ENCODE measurements at regions not wholly inside any gene's neighbourhood (a gene's known extent, or its start where the extent isn't known, plus 50 kb on each side); places are given as distances from the start of the nearest gene placed in this dataset.
"Not testable (repeated sequence)": the region's sequence is repeated elsewhere in the genome, so short reads cannot be mapped to it uniquely, and the experiment has no call there.

- peak in 2 of 8 experiments; percentile 61 to 67 for ATAC-seq (replicated peaks in 6 of 8)
- in situ Hi-C loops (cut with MboI; ENCODE audit: low pct_unique_long_range_greater_than_20kb in 2 of 9, low sequenced_read_pairs in 9 of 9, unreplicated experiment in 9 of 9): no loop called here
These were observed 760.0 kb downstream of the EPHA4 start for GRCh38 chr2:220811952-220812570.

GRCh38 chr2:220814441-220814840, 757.7 kb downstream of the EPHA4 start:
- Histone ChIP-seq H3K27ac (no peak overlapping the region), H3K4me1 (replicated peaks in 1 of 2) (no peaks in the 10 kb centered on the region), H3K4me3 (no peak overlapping the region)
- in situ Hi-C loops (cut with MboI; ENCODE audit: low pct_unique_long_range_greater_than_20kb in 2 of 9, low sequenced_read_pairs in 9 of 9, unreplicated experiment in 9 of 9): no loop called here
- 31 to 100% (median 76%) methylated on average over 1 to 4 of the region's 4 CpGs; no CpG with 5 or more reads in 1 of the 10 experiments for WGBS, 10 experiments
- ATAC-seq (replicated peaks in 6 of 8): no peak

More at GRCh38 chr2:220811952-220812570, 760.0 kb downstream of the EPHA4 start:
- 20 to 100% (median 71%) methylated on average over 1 of the region's 1 CpG; no CpG with 5 or more reads in 6 of the 10 experiments for WGBS, 10 experiments
- H3K4me1 ChIP-seq (replicated peaks in 1 of 2): no peaks in the 10 kb centered on the region
- no peak overlapping the region for H3K4me3 ChIP-seq
- H3K27ac ChIP-seq: no peak overlapping the region

- in situ Hi-C loops (cut with MboI; ENCODE audit: low pct_unique_long_range_greater_than_20kb in 2 of 9, low sequenced_read_pairs in 9 of 9, unreplicated experiment in 9 of 9): no loop called here
- WGBS, 10 experiments: 44 to 100% (median 80%) methylated on average over 1 to 2 of the region's 2 CpGs; no CpG with 5 or more reads in 2 of the 10 experiments
- H3K27ac ChIP-seq: no peak overlapping the region
- no peak for ATAC-seq (replicated peaks in 6 of 8)
- no peaks in the 10 kb centered on the region for H3K4me1 ChIP-seq (replicated peaks in 1 of 2)
- H3K4me3 ChIP-seq: no peak overlapping the region
These were observed 756.4 kb downstream of the EPHA4 start for GRCh38 chr2:220815698-220816097.

- 20 to 100% (median 85%) methylated on average over 1 of the region's 1 CpG; no CpG with 5 or more reads in 2 of the 10 experiments for WGBS, 10 experiments
- in situ Hi-C loops (cut with MboI; ENCODE audit: low pct_unique_long_range_greater_than_20kb in 2 of 9, low sequenced_read_pairs in 9 of 9, unreplicated experiment in 9 of 9): no loop called here
- Histone ChIP-seq H3K4me3 (no peak overlapping the region), H3K27ac (no peak overlapping the region), H3K4me1 (replicated peaks in 1 of 2) (no peaks in the 10 kb centered on the region)
- peak in 3 of 8 experiments; percentile 57 to 96 (median 58) for ATAC-seq (replicated peaks in 6 of 8)
These were observed 750.4 kb downstream of the EPHA4 start for GRCh38 chr2:220821683-220822082.

GRCh38 chr2:220823590-220823989, 748.5 kb downstream of the EPHA4 start:
- H3K4me3 ChIP-seq; ATAC-seq (replicated peaks in 6 of 8); H3K4me1 ChIP-seq (replicated peaks in 1 of 2); in situ Hi-C loops (cut with MboI; ENCODE audit: low pct_unique_long_range_greater_than_20kb in 2 of 9, low sequenced_read_pairs in 9 of 9, unreplicated experiment in 9 of 9); H3K27ac ChIP-seq: not testable (repeated sequence)

GRCh38 chr2:220833446-220833845, 738.7 kb downstream of the EPHA4 start:
- in situ Hi-C loops (cut with MboI; ENCODE audit: low pct_unique_long_range_greater_than_20kb in 2 of 9, low sequenced_read_pairs in 9 of 9, unreplicated experiment in 9 of 9): no loop called here
- Histone ChIP-seq H3K4me3 (no peak overlapping the region), H3K4me1 (replicated peaks in 1 of 2) (no peaks in the 10 kb centered on the region), H3K27ac (no peak overlapping the region)
- 0 to 100% (median 73%) methylated on average over 1 of the region's 1 CpG; no CpG with 5 or more reads in 2 of the 10 experiments for WGBS, 10 experiments
- no peak for ATAC-seq (replicated peaks in 6 of 8)

GRCh38 chr2:220835583-220835982, 736.5 kb downstream of the EPHA4 start:
- WGBS, 10 experiments: 20 to 100% (median 48%) methylated on average over 1 to 5 of the region's 5 CpGs; no CpG with 5 or more reads in 2 of the 10 experiments
- no peaks in the 10 kb centered on the region for H3K4me1 ChIP-seq (replicated peaks in 1 of 2)
- H3K4me3 ChIP-seq: no peak overlapping the region
- ATAC-seq (replicated peaks in 6 of 8): peak in 7 of 8 experiments; percentile 47 to 89 (median 59)
- no peak overlapping the region for H3K27ac ChIP-seq
- in situ Hi-C loops (cut with MboI; ENCODE audit: low pct_unique_long_range_greater_than_20kb in 2 of 9, low sequenced_read_pairs in 9 of 9, unreplicated experiment in 9 of 9): no loop called here

GRCh38 chr2:220837226-220837625, 734.9 kb downstream of the EPHA4 start:
- in situ Hi-C loops (cut with MboI; ENCODE audit: low pct_unique_long_range_greater_than_20kb in 2 of 9, low sequenced_read_pairs in 9 of 9, unreplicated experiment in 9 of 9): no loop called here
- WGBS, 10 experiments: 0 to 60% methylated on average over 1 of the region's 2 CpGs; no CpG with 5 or more reads in 8 of the 10 experiments
- no peak for ATAC-seq (replicated peaks in 6 of 8)

GRCh38 chr2:220842901-220843665, 729.0 kb downstream of the EPHA4 start:
- in situ Hi-C loops (cut with MboI; ENCODE audit: low pct_unique_long_range_greater_than_20kb in 2 of 9, low sequenced_read_pairs in 9 of 9, unreplicated experiment in 9 of 9): no loop called here
- H3K4me1 ChIP-seq (replicated peaks in 1 of 2): peaks cover 0 to 7% of the 10 kb centered on the region in 2 donors
- no peak overlapping the region for H3K4me3 ChIP-seq
- ATAC-seq (replicated peaks in 6 of 8): no peak
- 33 to 100% (median 83%) methylated on average over 1 to 4 of the region's 4 CpGs; no CpG with 5 or more reads in 1 of the 10 experiments for WGBS, 10 experiments
- H3K27ac ChIP-seq: no peak overlapping the region

More at GRCh38 chr2:220837226-220837625, 734.9 kb downstream of the EPHA4 start:
- H3K4me3 ChIP-seq: no peak overlapping the region
- H3K4me1 ChIP-seq (replicated peaks in 1 of 2): no peaks in the 10 kb centered on the region
- no peak overlapping the region for H3K27ac ChIP-seq

- Histone ChIP-seq H3K4me3 (no peak overlapping the region), H3K4me1 (replicated peaks in 1 of 2) (peaks cover 0 to 11% of the 10 kb centered on the region in 2 donors), H3K27ac (no peak overlapping the region)
- no peak for ATAC-seq (replicated peaks in 6 of 8)
- in situ Hi-C loops (cut with MboI; ENCODE audit: low pct_unique_long_range_greater_than_20kb in 2 of 9, low sequenced_read_pairs in 9 of 9, unreplicated experiment in 9 of 9): no loop called here
- WGBS, 10 experiments: 0 to 100% (median 82%) methylated on average over 1 of the region's 1 CpG; no CpG with 5 or more reads in 2 of the 10 experiments
These were observed 726.3 kb downstream of the EPHA4 start for GRCh38 chr2:220845766-220846273.

GRCh38 chr2:220847006-220847405, 725.1 kb downstream of the EPHA4 start:
- H3K27ac ChIP-seq: no peak overlapping the region
- no peak overlapping the region for H3K4me3 ChIP-seq
- no peak for ATAC-seq (replicated peaks in 6 of 8)
- in situ Hi-C loops (cut with MboI; ENCODE audit: low pct_unique_long_range_greater_than_20kb in 2 of 9, low sequenced_read_pairs in 9 of 9, unreplicated experiment in 9 of 9): no loop called here
- H3K4me1 ChIP-seq (replicated peaks in 1 of 2): peaks cover 0 to 11% of the 10 kb centered on the region in 2 donors
- 25 to 100% (median 69%) methylated on average over 1 to 3 of the region's 3 CpGs; no CpG with 5 or more reads in 3 of the 10 experiments for WGBS, 10 experiments

- peak; percentile 79 to 99 (median 92) for ATAC-seq (replicated peaks in 6 of 8)
- Histone ChIP-seq H3K4me3 (no peak overlapping the region), H3K27ac (no peak overlapping the region), H3K4me1 (replicated peaks in 1 of 2) (peaks cover 0 to 11% of the 10 kb centered on the region in 2 donors)
- 0 to 86% (median 60%) methylated on average over 1 to 3 of the region's 4 CpGs; no CpG with 5 or more reads in 4 of the 10 experiments for WGBS, 10 experiments
- in situ Hi-C loops (cut with MboI; ENCODE audit: low pct_unique_long_range_greater_than_20kb in 2 of 9, low sequenced_read_pairs in 9 of 9, unreplicated experiment in 9 of 9): no loop called here
These were observed 724.5 kb downstream of the EPHA4 start for GRCh38 chr2:220847589-220847988.

GRCh38 chr2:220849433-220849832, 722.7 kb downstream of the EPHA4 start:
- no peak overlapping the region for H3K4me3 ChIP-seq
- in situ Hi-C loops (cut with MboI; ENCODE audit: low pct_unique_long_range_greater_than_20kb in 2 of 9, low sequenced_read_pairs in 9 of 9, unreplicated experiment in 9 of 9): no loop called here
- H3K27ac ChIP-seq: no peak overlapping the region
- peaks cover 0 to 11% of the 10 kb centered on the region in 2 donors for H3K4me1 ChIP-seq (replicated peaks in 1 of 2)
- ATAC-seq (replicated peaks in 6 of 8): no peak
- WGBS, 10 experiments: 40 to 100% (median 88%) methylated on average over 1 to 5 of the region's 5 CpGs; no CpG with 5 or more reads in 2 of the 10 experiments

All from motor neuron (in vitro differentiated cells).